Nephron progenitor cell (in vitro differentiated cells): ENCODE measurements at regions not wholly inside any gene's neighbourhood (a gene's known extent, or its start where the extent isn't known, plus 50 kb on each side); places are given as distances from the start of the nearest gene placed in this dataset.

Experiments used
- DNase-seq: peaks from one replicate; pipeline ENCODE4 v3.0.0; 2021
- H3K27ac Mint-ChIP-seq: 2 replicates; pipeline ENCODE4 v1.8.0; 2021; ENCODE audit warnings: mild to moderate bottlenecking, moderate library complexity, mixed read lengths
- H3K27me3 Mint-ChIP-seq: 2 replicates; pipeline ENCODE4 v1.8.0; 2021; ENCODE audit warnings: mild to moderate bottlenecking, low read depth, mixed read lengths; ENCODE audit not compliant: poor library complexity
- H3K36me3 Mint-ChIP-seq: 2 replicates; pipeline ENCODE4 v1.8.0; 2021; ENCODE audit warnings: low read depth, mixed read lengths
- H3K4me1 Mint-ChIP-seq: 2 replicates; pipeline ENCODE4 v1.8.0; 2021; ENCODE audit warnings: mixed read lengths
- H3K4me3 Mint-ChIP-seq: 2 replicates; pipeline ENCODE4 v1.8.0; 2021; ENCODE audit warnings: mild to moderate bottlenecking, moderate library complexity, mixed read lengths
- H3K9me3 Mint-ChIP-seq: 2 replicates; pipeline ENCODE4 v1.8.0; 2021; ENCODE audit warnings: mild to moderate bottlenecking, moderate library complexity, mixed read lengths
- TF ChIP-seq, protein P1 (sequence below): fragments of 200-600 bp; sonication (generic); IDR thresholded peaks from 2 replicates; pipeline ENCODE4 v1.5.0; 2021; ENCODE audit warnings: antibody characterized with exemption

DNA sequence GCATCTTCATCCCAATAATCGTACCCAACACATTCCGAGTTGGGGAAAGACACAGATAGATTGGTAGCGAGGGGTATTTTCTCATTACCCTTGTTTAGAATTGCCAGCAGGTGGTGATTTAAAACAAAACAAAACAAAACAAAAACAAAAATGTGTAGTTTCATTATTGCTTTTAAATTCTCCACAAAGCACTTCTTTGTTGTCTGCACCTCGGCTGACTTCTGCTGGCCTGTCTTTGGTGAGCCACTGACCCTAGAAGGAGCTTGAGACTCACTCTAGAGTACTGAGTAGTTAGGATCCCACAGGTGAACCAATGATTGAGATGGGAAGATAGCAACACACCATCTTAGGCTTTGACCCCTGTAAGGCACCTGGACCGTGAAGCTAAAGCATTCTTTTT is 105.4 kb upstream of the BET1 start:
- Mint-ChIP-seq H3K4me1 (peaks cover 7% of the 10 kb centered on the region), H3K9me3 (no peaks in the 10 kb centered on the region), H3K27me3 (peaks cover 9% of the 10 kb centered on the region), H3K27ac (no peak overlapping the region), H3K36me3 (no peaks in the 10 kb centered on the region), H3K4me3 (no peak overlapping the region)
- TF ChIP-seq, protein P1, sequence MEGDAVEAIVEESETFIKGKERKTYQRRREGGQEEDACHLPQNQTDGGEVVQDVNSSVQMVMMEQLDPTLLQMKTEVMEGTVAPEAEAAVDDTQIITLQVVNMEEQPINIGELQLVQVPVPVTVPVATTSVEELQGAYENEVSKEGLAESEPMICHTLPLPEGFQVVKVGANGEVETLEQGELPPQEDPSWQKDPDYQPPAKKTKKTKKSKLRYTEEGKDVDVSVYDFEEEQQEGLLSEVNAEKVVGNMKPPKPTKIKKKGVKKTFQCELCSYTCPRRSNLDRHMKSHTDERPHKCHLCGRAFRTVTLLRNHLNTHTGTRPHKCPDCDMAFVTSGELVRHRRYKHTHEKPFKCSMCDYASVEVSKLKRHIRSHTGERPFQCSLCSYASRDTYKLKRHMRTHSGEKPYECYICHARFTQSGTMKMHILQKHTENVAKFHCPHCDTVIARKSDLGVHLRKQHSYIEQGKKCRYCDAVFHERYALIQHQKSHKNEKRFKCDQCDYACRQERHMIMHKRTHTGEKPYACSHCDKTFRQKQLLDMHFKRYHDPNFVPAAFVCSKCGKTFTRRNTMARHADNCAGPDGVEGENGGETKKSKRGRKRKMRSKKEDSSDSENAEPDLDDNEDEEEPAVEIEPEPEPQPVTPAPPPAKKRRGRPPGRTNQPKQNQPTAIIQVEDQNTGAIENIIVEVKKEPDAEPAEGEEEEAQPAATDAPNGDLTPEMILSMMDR, result no peak
- DNase-seq, result no peak

DNA sequence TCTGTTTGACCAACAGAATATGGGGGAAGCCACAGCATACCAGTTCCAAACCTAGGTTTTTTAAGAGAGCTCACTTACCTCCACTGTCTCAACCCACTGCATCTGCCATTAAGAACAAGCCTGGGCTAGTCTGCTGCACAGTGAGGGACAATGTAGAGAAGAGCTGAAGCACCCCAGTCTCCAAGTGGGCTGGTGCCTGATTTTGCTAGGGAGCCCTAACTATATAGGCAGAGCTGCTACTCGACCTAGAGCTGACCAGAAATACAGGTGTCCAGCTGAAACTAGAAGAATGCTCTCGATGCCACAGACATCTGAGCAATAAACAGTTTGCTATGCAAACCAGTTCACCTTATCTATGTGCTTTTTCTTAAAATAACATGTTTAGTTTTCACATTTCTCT is 106.9 kb upstream of the BET1 start:
- DNase-seq, result no peak
- H3K9me3 Mint-ChIP-seq, result no peaks in the 10 kb centered on the region
- H3K27me3 Mint-ChIP-seq, result peaks cover 12% of the 10 kb centered on the region
- TF ChIP-seq, protein P1, result no peak
- no peak overlapping the region for H3K27ac Mint-ChIP-seq
- no peak overlapping the region for H3K4me3 Mint-ChIP-seq
- H3K36me3 Mint-ChIP-seq, result no peaks in the 10 kb centered on the region
- H3K4me1 Mint-ChIP-seq, result no peaks in the 10 kb centered on the region

DNA sequence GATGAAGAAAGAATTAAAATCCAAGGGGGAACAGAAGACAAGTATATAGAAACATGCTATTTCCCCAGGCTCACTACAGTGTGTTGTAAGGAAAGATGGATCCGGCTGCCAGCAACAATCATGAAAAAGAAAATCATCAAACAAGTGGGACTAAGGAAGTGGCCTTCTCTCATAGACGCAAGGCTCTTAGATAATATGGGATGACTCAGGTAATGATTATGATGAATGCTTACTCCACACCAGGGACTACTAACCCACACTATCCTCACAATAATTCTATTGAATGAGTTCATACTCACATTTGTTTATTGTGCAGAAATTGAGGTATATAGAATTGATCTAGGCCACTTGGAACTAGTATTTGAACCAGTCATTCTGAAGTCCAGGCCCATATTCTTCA is 111.2 kb upstream of the BET1 start:
- no peak for DNase-seq
- H3K27me3 Mint-ChIP-seq, result peaks cover 16% of the 10 kb centered on the region
- TF ChIP-seq, protein P1, result no peak
- no peaks in the 10 kb centered on the region for H3K36me3 Mint-ChIP-seq
- H3K4me1 Mint-ChIP-seq, result no peaks in the 10 kb centered on the region
- no peak overlapping the region for H3K4me3 Mint-ChIP-seq
- no peak overlapping the region for H3K27ac Mint-ChIP-seq
- no peaks in the 10 kb centered on the region for H3K9me3 Mint-ChIP-seq

DNA sequence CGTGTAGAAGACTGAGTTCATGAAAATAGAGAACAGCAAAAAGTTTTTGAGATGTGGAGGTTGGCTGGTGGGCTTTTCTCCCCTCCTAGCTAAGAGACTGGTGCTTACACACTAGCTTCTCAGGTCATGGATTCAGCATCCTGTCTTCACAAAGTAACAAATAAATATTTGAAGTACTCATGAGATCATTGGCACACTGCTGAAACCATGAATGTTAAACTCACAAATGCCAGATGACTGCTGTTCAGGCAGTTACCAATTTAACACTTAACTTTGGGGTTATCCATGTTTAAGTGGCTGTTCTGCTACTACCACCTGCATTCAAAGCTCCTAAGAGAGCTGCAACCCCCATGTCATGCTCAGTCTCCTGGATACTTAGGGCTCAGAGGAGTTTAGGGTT is 119.0 kb upstream of the BET1 start:
- Mint-ChIP-seq H3K4me3 (no peak overlapping the region), H3K36me3 (no peaks in the 10 kb centered on the region), H3K4me1 (no peaks in the 10 kb centered on the region), H3K27me3 (peaks cover 20% of the 10 kb centered on the region), H3K27ac (no peak overlapping the region), H3K9me3 (no peaks in the 10 kb centered on the region)
- DNase-seq, result no peak
- TF ChIP-seq, protein P1, result no peak

DNA sequence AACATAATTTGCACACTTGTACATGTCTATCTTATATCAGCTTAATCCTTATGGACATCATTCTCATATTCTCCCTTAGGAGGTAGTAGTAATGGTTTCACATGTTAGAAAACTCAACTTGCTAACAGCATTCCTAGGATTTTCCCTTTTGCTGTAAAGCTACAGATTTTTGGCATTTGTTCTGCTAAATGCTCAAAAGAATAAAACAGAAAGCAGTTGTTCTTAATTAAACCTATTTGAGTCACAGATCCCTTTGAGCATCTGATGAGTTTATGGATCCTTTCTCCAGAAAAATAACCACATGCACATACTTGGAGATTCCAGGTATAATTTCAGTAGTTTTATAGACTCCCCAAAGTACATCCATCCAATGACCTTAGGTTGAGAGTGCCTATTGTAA is 122.9 kb upstream of the BET1 start:
- no peaks in the 10 kb centered on the region for H3K9me3 Mint-ChIP-seq
- H3K4me1 Mint-ChIP-seq, result no peaks in the 10 kb centered on the region
- H3K36me3 Mint-ChIP-seq, result no peaks in the 10 kb centered on the region
- H3K4me3 Mint-ChIP-seq, result no peak overlapping the region
- DNase-seq, result no peak
- H3K27ac Mint-ChIP-seq, result no peak overlapping the region
- H3K27me3 Mint-ChIP-seq, result peaks cover 9% of the 10 kb centered on the region
- TF ChIP-seq, protein P1, result no peak

DNA sequence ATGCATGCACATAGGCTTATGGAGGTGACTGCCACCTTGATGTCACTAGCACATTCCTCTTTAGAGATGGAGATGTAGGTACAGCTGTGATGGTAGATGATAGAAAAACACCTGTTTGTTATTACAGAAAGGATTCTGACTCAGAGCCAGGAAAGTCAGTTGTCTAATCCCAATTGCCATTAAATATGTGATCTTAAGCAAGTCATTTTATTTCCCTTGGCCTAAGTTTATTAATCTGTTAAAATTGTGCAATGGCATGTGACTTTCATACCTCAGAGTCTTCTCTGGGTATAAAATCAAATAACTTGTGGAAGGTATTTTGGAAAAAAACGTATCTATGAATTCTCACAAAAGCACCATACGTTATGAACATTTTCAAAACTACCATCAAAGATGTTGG is 123.9 kb upstream of the BET1 start:
- Mint-ChIP-seq H3K36me3 (no peaks in the 10 kb centered on the region), H3K27me3 (peaks cover 6% of the 10 kb centered on the region), H3K4me3 (no peak overlapping the region), H3K27ac (no peak overlapping the region), H3K9me3 (no peaks in the 10 kb centered on the region), H3K4me1 (no peaks in the 10 kb centered on the region)
- DNase-seq, result no peak
- TF ChIP-seq, protein P1, result no peak
